Panc1 (cell line): ENCODE measurements at regions not wholly inside any gene's neighbourhood (a gene's known extent, or its start where the extent isn't known, plus 50 kb on each side); places are given as distances from the start of the nearest gene placed in this dataset.

Experiments
- POLR2AphosphoS5 ChIP-seq: IDR thresholded peaks from 2 replicates; pipeline ENCODE4 v1.6.1; 2012; ENCODE audit warnings: mild to moderate bottlenecking, low read depth, low read length, moderate library complexity
- TF ChIP-seq, protein P1 (sequence below): fragments of 450-650 bp; IDR thresholded peaks from 2 replicates; pipeline ENCODE4 v1.5.1; 2017; ENCODE audit warnings: mild to moderate bottlenecking

GRCh38 chr1:62962901-62963776 is 179.2 kb downstream of the ATG4C start:
- TF ChIP-seq, protein P1, sequence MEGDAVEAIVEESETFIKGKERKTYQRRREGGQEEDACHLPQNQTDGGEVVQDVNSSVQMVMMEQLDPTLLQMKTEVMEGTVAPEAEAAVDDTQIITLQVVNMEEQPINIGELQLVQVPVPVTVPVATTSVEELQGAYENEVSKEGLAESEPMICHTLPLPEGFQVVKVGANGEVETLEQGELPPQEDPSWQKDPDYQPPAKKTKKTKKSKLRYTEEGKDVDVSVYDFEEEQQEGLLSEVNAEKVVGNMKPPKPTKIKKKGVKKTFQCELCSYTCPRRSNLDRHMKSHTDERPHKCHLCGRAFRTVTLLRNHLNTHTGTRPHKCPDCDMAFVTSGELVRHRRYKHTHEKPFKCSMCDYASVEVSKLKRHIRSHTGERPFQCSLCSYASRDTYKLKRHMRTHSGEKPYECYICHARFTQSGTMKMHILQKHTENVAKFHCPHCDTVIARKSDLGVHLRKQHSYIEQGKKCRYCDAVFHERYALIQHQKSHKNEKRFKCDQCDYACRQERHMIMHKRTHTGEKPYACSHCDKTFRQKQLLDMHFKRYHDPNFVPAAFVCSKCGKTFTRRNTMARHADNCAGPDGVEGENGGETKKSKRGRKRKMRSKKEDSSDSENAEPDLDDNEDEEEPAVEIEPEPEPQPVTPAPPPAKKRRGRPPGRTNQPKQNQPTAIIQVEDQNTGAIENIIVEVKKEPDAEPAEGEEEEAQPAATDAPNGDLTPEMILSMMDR, result peak; percentile 76
- no peak for TF ChIP-seq POLR2AphosphoS5
